Muscle of leg (tissue), 3 donors: ENCODE measurements at regions not wholly inside any gene's neighbourhood (a gene's known extent, or its start where the extent isn't known, plus 50 kb on each side); places are given as distances from the start of the nearest gene placed in this dataset.
"Not testable (repeated sequence)": the region's sequence is repeated elsewhere in the genome, so short reads cannot be mapped to it uniquely, and the experiment has no call there.

Source experiments
- DNase-seq: peaks from one replicate; pipeline ENCODE4 v3.0.0; 2013
- H3K27ac ChIP-seq: one replicate; pipeline ENCODE4 v1.5.1; 2013; ENCODE audit warnings: mild to moderate bottlenecking, low read length, control low read depth
- H3K27me3 ChIP-seq: one replicate; pipeline ENCODE4 v1.6.1; 2013; ENCODE audit warnings: low read length; ENCODE audit not compliant: control insufficient read depth, insufficient read depth
- H3K36me3 ChIP-seq: one replicate; pipeline ENCODE4 v1.6.1; 2013; ENCODE audit warnings: low read length; ENCODE audit not compliant: control insufficient read depth, insufficient read depth
- H3K4me1 ChIP-seq: one replicate; pipeline ENCODE4 v1.6.1; 2013; ENCODE audit warnings: low read length; ENCODE audit not compliant: control insufficient read depth, insufficient read depth
- H3K4me3 ChIP-seq: one replicate; pipeline ENCODE4 v1.5.1; 2013; ENCODE audit warnings: low read length, control low read depth
- H3K9me3 ChIP-seq: replicated peaks from 2 replicates; pipeline ENCODE4 v1.6.1; 2013; ENCODE audit warnings: low read depth, low read length; ENCODE audit not compliant: control insufficient read depth
- WGBS: methylation state at CpG from one replicate; pipeline ENCODE4 v1.1.5; 2013; ENCODE audit warnings: missing lambda C conversion rate; ENCODE audit not compliant: insufficient coverage; 5-methylcytosine and 5-hydroxymethylcytosine counted together

DNA sequence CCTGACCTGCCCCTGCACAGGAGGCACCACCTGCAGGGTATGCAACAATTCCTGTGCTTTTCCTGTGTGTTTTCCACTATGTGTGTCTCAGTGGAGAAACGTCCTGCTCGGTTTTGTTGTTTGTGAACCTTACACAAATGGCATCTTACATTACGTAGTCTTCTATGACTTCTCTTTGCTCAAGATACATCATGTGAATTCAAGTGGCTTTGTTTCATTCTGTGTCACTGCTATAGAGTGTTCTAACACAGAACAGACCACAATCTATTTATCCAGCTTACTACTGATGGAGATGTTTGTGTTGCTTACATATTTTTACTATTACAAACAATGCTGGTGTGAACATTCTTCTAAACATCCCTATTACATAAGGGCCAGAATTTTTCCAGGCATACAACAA lies 97.7 kb downstream of the ANKRD10 start:
- peaks cover 10% of the 10 kb centered on the region for H3K4me1 ChIP-seq
- H3K36me3 ChIP-seq, result no peaks in the 10 kb centered on the region
- no CpG with 5 or more reads among the region's 3 CpGs for WGBS
- H3K4me3 ChIP-seq, result no peak overlapping the region
- H3K27ac ChIP-seq, result no peak overlapping the region
- no peaks in the 10 kb centered on the region for H3K9me3 ChIP-seq
- H3K27me3 ChIP-seq, result peaks cover 12% of the 10 kb centered on the region
- no peak for DNase-seq

DNA sequence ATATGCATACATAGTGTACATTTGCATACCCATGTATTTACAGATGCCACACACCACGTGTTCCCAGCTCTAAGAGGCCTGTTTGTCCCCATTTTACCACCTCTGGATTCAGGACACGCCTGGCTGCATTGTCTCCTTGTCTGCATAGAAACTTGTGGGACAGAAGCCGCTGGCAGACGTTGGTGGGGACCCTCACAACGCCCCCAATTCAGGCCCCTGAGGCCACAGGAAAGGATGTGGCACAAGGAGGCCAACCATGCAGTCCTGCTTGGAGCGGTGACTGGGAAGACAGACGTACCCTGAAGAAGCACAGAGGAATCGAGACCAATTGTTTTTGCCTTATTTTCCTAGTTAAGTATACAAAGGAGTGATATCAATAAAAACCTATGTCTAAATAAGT lies 96.1 kb downstream of the ANKRD10 start:
- 80% methylated on average over 4 of the region's 8 CpGs for WGBS
- peaks cover 3% of the 10 kb centered on the region for H3K4me1 ChIP-seq
- H3K27ac ChIP-seq, result no peak overlapping the region
- H3K27me3 ChIP-seq, result peaks cover 2% of the 10 kb centered on the region
- H3K9me3 ChIP-seq, result no peaks in the 10 kb centered on the region
- no peak for DNase-seq
- H3K4me3 ChIP-seq, result no peak overlapping the region
- no peaks in the 10 kb centered on the region for H3K36me3 ChIP-seq

DNA sequence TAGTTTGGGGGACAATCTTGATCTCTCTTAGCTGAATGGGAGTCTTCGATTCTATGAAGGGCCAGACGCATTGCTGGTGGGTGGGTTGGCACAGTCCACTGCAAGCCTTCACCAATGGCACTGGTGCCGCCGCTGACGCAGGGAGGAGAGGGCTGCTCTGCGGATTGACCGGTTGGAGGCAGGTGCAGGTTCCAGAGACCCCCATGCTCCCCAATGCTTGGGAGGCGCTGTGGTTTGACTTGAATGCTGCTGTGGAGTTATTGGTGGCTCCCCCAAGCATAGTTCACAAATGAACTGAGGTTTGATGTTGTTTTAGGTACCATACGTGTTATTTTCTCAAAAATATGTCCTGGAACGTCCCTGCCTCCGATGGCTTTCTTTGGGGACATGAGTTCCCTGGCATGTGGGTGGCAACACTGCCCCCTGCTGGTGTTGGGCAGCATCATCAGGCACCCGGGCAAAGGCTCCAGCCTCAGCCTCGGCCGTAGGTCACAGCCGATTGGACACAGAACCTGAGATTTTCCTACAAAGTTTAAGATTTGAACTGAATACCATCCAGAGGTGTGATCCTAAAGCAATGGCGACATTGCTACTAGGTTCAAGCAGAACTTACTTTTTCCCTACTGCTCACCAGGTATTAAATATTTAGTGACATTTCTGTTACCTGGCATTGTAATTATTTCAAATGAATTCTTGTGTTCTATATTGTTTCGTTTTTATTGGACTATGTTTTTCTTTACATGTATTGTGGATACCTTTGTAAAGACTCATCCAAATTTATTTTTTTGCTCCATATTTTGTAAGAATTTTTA lies 95.5 kb downstream of the ANKRD10 start:
- H3K9me3 ChIP-seq, result no peaks in the 10 kb centered on the region
- H3K4me3 ChIP-seq, result no peak overlapping the region
- H3K27ac ChIP-seq, result no peak overlapping the region
- peaks cover 3% of the 10 kb centered on the region for H3K4me1 ChIP-seq
- WGBS, result 34% methylated on average over 11 of the region's 17 CpGs
- H3K36me3 ChIP-seq, result no peaks in the 10 kb centered on the region
- peak; percentile 82 for DNase-seq
- H3K27me3 ChIP-seq, result peaks cover 2% of the 10 kb centered on the region

DNA sequence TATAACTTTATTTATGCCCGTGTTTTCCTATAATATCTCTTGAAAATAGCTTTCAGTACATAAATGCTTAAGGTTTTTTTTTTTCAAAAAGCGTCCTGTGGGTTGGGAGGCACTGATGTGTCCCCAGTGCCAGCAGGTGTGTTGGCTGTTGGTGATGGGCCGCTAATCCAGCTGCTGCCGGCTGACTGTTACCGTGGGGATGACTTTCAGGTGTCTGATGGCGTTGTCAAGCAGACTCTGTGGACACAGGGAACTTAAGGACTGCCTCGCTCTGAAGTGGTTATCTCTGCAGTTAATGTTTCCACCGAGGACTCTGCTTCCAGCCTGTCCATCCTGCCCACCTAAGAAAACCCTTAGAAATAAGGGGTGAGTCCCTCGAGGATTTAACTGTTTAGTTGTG lies 94.5 kb downstream of the ANKRD10 start:
- H3K27me3 ChIP-seq, result peaks cover 2% of the 10 kb centered on the region
- no peaks in the 10 kb centered on the region for H3K9me3 ChIP-seq
- 64% methylated on average over 7 of the region's 9 CpGs for WGBS
- no peak for DNase-seq
- peaks cover 3% of the 10 kb centered on the region for H3K4me1 ChIP-seq
- H3K27ac ChIP-seq, result no peak overlapping the region
- H3K4me3 ChIP-seq, result no peak overlapping the region
- H3K36me3 ChIP-seq, result no peaks in the 10 kb centered on the region

DNA sequence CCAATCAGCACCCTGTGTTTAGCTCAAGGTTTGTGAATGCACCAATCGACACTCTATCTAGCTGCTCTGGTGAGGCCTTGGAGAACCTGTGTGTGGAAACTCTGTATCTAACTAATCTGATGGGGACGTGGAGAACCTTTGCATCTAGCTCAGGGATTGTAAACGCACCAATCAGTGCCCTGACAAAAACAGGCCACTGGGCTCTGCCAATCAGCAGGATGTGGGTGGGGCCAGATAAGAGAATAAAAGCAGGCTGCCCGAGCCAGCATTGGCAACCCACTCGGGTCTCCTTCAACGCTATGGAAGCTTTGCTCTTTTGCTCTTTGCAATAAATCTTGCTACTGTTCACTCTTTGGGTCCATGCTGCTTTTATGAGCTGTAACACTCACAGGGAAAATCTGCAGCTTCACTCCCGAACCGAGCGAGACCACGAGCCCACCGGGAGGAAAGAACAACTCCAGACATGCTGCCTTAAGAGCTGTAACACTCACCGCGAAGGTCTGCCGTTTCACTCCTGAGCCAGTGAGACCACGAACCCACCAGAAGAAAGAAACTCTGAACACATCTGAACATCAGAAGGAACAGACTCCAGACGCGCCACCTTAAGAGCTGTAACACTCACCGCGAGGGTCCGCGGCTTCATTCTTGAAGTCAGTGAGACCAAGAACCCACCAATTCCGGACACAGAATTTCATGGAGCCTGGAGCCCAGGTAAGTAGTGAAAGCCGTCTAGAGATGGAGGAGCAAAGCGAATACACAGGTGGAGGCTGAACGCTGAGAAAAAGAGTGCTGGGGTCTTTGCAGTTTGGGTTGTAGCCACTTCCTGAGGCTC lies 92.8 kb downstream of the ANKRD10 start:
- not testable (repeated sequence) for H3K9me3 ChIP-seq, H3K36me3 ChIP-seq, H3K27ac ChIP-seq, H3K27me3 ChIP-seq, H3K4me1 ChIP-seq, H3K4me3 ChIP-seq, DNase-seq
- WGBS, result 49% methylated on average over 16 of the region's 25 CpGs

DNA sequence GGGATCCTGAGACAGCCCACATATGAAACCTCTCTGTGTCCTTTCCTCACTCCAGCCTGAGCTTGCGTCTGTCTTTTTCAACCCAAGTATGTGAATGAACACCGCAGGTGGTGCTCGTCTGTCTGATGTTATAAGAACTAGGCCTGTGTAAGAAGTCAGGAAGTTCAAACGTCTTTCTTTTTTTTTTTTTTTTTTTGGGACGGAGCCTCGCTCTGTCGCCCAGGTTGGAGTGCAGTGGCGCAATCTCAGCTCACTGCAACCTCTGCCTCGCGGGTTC lies 92.3 kb downstream of the ANKRD10 start:
- no peak for DNase-seq
- H3K9me3 ChIP-seq, result no peaks in the 10 kb centered on the region
- no peaks in the 10 kb centered on the region for H3K36me3 ChIP-seq
- H3K27me3 ChIP-seq, result peaks cover 2% of the 10 kb centered on the region
- no peak overlapping the region for H3K4me3 ChIP-seq
- H3K27ac ChIP-seq, result no peak overlapping the region
- WGBS, result 97% methylated on average over 5 of the region's 10 CpGs
- peaks cover 3% of the 10 kb centered on the region for H3K4me1 ChIP-seq

DNA sequence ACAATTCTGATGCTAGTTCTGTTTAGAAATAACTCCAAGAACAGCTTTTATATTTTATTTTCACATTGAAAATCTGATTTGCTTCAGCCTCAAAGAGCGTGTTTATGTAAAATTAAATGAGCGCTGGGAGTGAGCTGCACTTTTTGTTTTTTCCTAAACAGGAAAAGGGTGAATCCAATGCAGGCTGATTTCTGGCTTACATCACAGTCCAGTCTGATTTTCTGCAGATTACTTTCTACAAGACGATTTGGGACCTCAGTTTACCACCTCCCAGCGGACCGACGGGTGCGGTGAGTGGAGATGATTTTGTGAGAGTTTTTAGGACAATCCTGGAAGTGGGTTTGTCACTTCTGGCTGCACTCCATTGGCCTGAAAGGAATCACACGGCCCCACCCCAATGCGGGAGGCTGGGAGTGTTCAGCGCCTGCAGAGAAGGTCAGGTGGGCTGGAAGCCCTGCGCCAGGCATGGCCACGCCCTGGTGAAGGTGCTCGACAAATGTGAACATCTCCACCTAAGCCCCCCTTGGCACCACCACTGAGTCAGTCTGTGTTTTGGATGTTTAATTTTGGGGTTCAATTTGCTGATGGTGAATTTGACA lies 90.1 kb downstream of the ANKRD10 start:
- H3K36me3 ChIP-seq, result no peaks in the 10 kb centered on the region
- no peak for DNase-seq
- peaks cover 2% of the 10 kb centered on the region for H3K27me3 ChIP-seq
- H3K4me3 ChIP-seq, result no peak overlapping the region
- H3K9me3 ChIP-seq, result no peaks in the 10 kb centered on the region
- no peak overlapping the region for H3K27ac ChIP-seq
- 90% methylated on average over 3 of the region's 13 CpGs for WGBS
- H3K4me1 ChIP-seq, result no peaks in the 10 kb centered on the region

DNA sequence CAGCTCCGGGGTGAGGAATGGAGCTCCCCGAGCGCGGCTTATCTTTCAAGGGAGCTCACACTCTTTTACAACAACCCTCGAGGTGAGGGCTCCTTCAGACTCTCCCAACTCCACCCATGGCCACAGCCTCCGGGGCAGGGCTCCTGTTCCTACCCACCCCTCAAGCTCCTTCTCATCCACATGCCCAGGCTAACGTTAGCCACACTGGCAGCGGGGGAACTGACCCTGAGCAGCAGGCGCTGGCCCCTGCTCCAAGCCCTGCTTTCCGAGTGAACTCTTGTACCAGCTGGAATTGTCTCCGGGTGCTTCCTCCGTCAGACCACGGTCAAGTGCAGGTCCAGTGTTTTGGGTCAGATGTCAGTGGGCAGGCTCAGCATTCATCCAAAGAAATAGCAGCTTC lies 89.4 kb downstream of the ANKRD10 start:
- WGBS, result 78% methylated on average over 7 of the region's 13 CpGs
- Histone ChIP-seq H3K27ac (no peak overlapping the region), H3K4me3 (no peak overlapping the region), H3K9me3 (no peaks in the 10 kb centered on the region), H3K4me1 (no peaks in the 10 kb centered on the region), H3K36me3 (no peaks in the 10 kb centered on the region), H3K27me3 (peaks cover 6% of the 10 kb centered on the region)
- DNase-seq, result no peak

DNA sequence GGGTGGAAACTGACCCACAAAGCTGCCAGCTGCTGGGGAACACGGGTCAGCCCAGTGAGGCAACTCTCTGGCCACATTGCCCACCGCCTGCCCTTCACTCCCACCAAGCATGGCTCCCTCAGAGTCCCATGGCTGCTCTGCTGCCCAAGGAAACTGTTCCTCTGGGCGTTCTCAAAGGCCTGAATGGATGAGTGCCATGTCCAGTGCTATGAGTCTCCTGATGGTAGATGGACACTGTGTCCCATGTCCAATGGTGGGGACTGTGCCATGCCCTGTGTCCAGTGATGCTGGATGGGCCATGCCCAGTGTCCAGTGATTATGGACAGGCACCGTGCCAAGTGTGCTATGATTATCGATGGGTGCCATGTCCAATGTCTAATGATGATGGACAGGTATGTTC lies 88.8 kb downstream of the ANKRD10 start:
- Histone ChIP-seq H3K4me1 (no peaks in the 10 kb centered on the region), H3K27me3 (peaks cover 11% of the 10 kb centered on the region), H3K27ac (no peak overlapping the region), H3K36me3 (no peaks in the 10 kb centered on the region), H3K4me3 (no peak overlapping the region), H3K9me3 (no peaks in the 10 kb centered on the region)
- DNase-seq, result no peak
- 94% methylated on average over 3 of the region's 5 CpGs for WGBS

DNA sequence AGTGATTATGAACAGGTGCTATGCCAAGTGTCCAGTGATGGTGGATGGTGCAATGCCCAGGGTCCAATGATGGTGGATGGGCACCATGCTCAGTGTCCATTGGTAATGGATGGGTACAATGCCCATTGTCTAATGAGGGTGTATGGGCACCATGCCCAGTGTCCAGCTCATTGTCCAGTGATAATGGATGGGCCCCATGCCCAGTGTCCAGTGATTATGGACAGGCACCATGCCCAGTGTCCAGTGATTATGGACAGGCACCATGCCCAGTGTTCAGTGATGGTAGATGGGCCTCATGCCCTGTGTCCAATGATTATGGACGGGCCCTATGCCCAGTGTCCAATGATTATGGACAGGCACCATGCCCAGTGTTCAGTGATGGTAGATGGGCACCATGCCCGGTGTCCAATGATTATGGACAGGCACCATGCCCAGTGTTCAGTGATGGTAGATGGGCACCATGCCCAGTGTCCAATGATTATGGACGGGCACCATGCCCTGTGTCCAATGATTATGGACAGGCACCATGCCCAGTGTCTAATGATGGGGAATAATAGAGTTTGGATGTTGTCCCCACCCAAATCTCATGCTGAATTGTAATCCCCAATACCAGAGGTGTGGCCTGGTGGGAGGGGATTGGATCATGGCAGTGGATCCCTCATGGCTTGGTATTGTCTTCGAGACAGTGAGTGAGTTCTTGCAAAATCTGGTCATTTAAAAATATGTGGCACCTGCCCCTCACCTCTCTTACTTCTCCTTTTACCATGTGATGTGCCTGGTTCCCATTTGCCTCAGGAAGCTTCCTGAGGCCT lies 87.8 kb downstream of the ANKRD10 start:
- no peak for DNase-seq
- H3K36me3 ChIP-seq, result no peaks in the 10 kb centered on the region
- no peaks in the 10 kb centered on the region for H3K9me3 ChIP-seq
- H3K27me3 ChIP-seq, result peaks cover 13% of the 10 kb centered on the region
- no peak overlapping the region for H3K4me3 ChIP-seq
- H3K27ac ChIP-seq, result no peak overlapping the region
- WGBS, result 73% methylated on average over 3 of the region's 4 CpGs
- H3K4me1 ChIP-seq, result no peaks in the 10 kb centered on the region
